DND-41 (cell line): ENCODE measurements at regions not wholly inside any gene's neighbourhood (a gene's known extent, or its start where the extent isn't known, plus 50 kb on each side); places are given as distances from the start of the nearest gene placed in this dataset.

ENCODE experiments used
- CTCF ChIP-seq: IDR thresholded peaks from 2 replicates; pipeline ENCODE4 v1.5.1; 2012; ENCODE audit warnings: borderline replicate concordance, low read length, moderate library complexity, mild to moderate bottlenecking; ENCODE audit not compliant: poor library complexity, severe bottlenecking; ENCODE audit errors: extremely low read depth
- EZH2 ChIP-seq: IDR thresholded peaks from 3 replicates; pipeline ENCODE4 v1.6.1; 2012; ENCODE audit warnings: borderline replicate concordance, low read depth, mild to moderate bottlenecking, moderate library complexity, low read length, inconsistent platforms; ENCODE audit not compliant: severe bottlenecking

DNA sequence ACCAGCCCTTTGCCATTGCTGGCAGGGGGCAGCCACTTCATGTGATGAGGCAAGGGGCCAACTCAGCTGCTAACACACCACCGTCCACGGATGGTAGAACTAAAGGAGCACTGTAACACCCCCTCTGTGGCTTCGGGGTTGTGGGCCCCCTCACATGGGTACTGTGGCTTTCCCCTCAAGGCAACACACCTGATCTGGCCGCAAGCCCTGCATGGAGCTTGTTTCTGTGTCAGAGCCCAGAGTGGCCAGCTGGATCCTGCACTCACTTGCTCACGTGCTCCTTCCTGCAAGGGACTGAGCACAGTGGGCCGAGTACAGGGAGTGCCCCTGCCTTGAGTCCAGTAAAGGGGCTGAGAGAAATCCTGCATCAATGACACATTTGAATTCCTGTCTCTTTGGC lies 507.4 kb upstream of the SMC2 start:
- TF ChIP-seq CTCF (no peak), EZH2 (no peak)
